NCI-H2227 (cell line): ENCODE measurements at regions not wholly inside any gene's neighbourhood (a gene's known extent, or its start where the extent isn't known, plus 50 kb on each side); places are given as distances from the start of the nearest gene placed in this dataset.

Source experiments
- DNase-seq: peaks from one replicate; lab custom pipeline; 2025; ENCODE audit not compliant: unreplicated experiment; lab: John Stamatoyannopoulos, UW

DNA sequence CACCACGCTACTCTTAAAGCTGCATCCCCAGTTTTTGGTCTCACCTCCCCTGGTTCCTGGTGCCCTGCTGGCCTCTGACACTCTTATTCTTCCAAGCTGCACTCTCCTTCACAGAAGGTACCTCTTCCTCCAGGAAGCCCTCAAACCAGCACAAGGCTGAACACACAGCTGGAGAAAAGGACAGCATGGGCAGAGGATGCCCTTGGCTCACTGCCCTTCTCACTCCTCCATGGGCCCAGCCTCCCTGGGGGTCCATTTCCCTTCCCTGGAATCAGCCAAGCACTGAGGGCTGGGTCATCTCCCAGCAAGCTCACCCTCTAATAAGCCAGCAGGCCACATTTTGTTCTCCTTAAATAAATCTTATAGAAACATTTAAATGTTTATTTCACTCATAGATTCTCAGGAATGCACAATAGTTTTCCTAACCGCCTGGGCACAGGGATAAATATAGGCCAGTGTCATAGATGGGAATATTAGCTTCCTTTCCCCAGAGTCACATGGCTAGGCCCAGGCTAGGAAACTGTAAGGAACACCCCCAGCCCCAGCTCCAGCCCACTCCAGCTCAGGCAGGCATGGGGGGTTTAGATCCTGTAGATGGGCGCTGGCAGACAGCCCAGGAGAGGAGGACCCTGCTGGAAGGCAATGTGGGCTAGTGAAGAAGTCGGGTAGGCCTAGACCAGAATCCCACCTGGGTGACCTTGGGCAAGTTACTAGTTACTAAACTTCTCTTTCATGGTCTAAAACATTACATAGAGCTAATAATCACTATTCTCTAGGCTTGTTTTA lies 51.5 kb downstream of the IRAG1 start:
- no peak for DNase-seq

DNA sequence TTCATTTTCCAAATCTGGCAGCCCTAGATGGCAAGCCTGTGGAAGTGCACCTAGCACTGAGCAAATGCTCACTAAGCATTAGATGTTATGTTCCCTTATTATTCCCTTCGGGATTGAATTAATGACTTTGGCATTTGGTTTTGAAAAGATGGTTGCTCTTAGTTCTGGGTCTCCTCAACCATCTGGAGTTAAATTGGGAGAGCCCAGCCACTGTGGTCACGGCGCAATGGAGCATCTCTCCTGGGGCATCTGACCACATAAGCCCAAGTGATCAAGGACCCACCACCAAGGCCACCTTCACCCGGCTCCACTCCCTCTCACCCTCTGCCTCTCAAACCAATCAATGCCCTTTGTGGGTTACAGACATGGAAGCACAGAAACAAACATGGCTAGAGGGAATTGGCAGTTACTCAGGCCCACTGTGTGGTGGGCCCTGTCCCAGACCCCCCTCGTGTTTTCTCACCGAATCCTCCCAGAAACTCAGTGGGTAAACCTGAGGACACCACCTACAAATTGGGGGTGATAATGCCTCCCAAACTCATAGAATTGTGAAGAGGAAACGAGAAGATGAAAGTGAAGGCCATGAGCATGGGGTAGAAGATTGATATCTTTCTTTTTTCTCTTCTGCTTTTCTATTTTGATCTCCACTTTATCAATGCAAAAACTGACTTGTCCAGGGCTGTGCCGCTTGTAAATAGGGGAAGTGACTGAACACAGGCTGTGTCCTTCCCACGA lies 52.2 kb downstream of the IRAG1 start:
- no peak for DNase-seq

DNA sequence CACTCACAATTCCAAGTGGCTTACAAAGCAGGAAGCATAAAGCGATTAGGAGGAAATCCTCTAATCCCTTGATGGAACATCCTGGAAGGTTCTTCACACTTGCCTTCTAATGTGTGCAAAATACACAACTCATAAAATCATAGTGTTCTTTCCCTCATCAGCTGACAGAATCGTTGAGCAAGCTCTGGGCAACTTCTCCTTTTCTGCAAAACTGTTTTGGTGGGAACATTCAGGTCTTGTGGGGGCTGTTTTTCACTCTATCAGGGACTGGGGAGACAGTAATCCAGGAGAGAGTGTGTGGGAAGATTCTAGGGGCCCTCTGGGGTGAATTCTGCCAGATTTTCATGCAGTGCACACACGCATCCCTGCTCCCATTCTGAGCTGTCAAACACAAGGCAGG lies 53.2 kb downstream of the IRAG1 start:
- no peak for DNase-seq

GRCh38 chr11:10639350-10639749 lies 54.2 kb downstream of the IRAG1 start:
- no peak for DNase-seq

GRCh38 chr11:10638316-10638925 lies 55.1 kb downstream of the IRAG1 start:
- peak; percentile 50 for DNase-seq

DNA sequence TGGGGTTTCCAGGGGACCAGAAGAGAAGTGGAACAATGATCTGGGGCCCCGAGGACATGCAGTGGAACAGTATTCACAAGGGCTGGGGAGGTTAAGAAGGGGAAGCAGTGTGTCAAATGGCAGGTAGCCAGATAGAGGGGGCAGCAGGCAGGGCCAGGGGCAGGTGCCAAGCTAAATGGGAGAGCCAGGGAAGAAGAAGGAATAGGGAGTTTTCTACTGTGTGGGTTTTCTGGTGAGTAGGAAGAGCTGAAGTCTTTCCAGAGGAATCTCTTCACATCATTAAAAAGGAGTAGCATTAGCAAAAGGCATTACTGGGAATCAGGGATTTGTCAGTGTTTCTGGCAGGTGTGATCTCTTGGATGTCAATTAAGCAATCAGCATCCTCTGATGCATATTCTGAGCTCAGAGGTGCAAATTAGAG lies 55.8 kb downstream of the IRAG1 start:
- no peak for DNase-seq

DNA sequence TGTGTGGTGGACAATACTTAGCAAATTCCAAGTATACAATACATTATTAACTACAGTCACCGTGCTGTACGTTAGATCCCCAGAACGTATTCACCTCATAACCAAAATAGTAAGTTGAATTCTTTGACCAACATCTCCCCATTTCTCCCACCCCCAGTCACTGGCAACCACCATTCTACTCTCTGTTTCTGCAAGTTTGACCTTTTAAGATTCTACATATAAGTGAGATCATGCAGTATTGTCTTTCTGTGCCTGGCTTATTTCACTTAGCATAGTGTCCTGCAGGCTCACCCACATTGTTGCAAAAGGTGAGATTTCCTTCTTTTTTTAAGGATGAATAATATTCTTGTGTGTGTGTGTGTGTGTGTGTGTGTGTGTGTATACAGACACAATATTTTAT lies 59.1 kb downstream of the IRAG1 start:
- DNase-seq: no peak

DNA sequence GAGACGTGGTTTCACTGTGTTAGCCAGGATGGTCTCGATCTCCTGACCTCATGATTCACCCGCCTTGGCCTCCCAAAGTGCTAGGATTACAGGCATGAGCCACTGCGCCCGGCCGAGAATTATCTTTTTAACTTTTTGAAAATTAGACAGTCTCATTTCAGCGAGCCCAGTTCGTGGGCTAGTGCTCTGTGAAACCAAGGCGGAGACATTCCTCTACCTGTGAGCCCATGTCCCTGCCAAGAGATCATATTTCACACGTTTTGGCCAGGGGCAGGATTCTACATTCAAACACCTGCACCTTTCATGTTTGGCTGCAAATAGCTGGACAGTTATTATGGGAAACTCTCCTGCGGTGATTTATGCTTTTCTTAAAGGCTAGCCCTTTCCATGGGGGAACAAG lies 60.3 kb downstream of the IRAG1 start:
- DNase-seq: no peak

DNA sequence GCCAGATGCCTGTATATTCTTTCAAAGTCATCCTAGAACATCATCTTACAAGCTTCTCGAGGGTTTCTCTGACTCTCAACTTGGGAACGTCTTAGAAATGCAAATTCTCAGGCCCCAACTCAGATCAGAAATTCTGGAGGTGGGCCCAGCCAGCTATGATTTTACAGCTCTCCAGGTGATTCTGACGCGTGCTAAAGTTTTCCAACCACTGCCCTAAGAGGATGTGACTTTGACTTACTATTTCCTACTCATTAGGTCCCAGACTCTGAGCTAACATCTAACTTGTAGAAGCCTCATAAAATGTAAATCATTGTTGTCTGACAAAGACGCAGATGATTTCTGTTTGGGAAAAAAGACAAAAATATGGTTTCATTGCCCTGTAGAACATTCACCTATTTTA lies 61.1 kb downstream of the IRAG1 start:
- DNase-seq: no peak

GRCh38 chr11:10631761-10632160 lies 61.8 kb downstream of the IRAG1 start:
- no peak for DNase-seq

DNA sequence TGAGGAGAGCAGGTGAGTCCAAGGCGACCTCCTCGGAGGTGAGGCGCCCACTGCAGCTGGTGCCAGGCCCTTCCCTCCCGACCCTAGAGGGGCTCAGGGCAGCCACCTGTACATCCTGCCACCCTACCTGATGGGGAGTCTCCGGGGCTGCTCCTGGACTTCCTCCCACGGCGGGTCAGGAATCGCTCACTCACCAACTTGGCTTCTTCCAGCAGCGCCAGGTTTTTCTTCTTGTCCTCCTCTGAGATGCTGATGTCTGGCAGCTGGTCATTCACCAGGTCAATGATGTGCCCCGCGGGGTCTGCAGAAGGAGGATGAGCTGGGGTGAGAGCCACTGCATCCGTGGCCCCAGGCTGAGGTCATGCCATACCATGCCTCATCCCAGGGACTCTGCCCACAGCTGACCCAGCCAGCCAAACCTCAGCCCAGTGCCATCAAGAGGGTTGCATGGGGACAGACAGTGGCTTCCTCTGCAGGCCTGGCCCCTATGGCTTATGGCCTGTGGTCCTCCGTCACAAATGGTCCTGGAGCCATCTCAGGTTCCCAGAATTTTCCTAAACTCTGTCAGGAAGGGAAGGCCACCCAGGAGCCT lies 61.0 kb upstream of the LYVE1 start:
- no peak for DNase-seq

GRCh38 chr11:10628508-10629236 lies 60.2 kb upstream of the LYVE1 start:
- DNase-seq: no peak

DNA sequence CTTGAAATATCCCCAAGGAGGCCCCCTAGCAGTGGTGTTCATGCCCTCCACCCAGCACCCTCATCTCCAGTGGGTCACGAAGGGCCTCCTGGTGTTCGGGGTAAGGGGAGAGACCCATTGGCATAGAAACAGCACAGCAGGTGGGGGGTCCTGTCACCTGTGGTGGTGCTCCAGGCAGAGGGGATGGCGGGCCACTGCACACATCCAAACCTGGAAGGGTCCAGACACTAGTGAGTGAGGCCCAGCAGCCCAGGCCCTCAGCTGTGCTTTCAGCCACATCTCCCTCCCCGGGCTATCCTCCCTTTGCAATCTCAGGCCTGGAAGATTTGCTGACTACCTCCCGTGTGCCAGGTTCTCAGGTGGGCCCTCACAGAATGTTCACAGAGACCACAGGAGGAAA lies 59.4 kb upstream of the LYVE1 start:
- no peak for DNase-seq

DNA sequence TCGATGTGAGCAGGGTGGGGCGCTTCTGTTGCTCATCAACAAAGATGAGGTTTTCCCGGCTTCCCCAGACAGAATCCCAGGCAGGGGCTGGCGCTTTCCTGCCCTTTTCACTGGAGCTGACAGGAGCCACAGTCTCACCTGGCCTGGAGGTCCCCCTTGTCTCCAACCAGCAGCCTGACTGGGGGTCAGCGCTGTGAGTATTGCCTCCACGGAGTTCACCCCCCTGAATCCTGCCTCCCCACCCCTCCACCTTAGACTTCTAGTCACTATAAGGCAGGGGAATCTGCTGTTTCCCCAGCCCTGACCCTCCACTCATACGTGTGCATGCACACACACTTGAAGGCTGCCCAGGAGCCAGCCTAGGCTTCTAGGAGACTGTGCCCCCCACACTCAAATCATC lies 58.8 kb upstream of the LYVE1 start:
- no peak for DNase-seq

- no peak for DNase-seq
These were observed 57.5 kb upstream of the LYVE1 start for GRCh38 chr11:10625982-10626311.

GRCh38 chr11:10625281-10625981 lies 57.0 kb upstream of the LYVE1 start:
- no peak for DNase-seq

- no peak for DNase-seq
These were observed 55.6 kb upstream of the LYVE1 start for GRCh38 chr11:10623797-10624761.

GRCh38 chr11:10622957-10623791 lies 54.7 kb upstream of the LYVE1 start:
- DNase-seq: no peak

GRCh38 chr11:10622108-10622507 lies 53.6 kb upstream of the LYVE1 start:
- no peak for DNase-seq
